ENCODE measurements at regions not wholly inside any gene's neighbourhood (a gene's known extent, or its start where the extent isn't known, plus 50 kb on each side); places are given as distances from the start of the nearest gene placed in this dataset.

DNA sequence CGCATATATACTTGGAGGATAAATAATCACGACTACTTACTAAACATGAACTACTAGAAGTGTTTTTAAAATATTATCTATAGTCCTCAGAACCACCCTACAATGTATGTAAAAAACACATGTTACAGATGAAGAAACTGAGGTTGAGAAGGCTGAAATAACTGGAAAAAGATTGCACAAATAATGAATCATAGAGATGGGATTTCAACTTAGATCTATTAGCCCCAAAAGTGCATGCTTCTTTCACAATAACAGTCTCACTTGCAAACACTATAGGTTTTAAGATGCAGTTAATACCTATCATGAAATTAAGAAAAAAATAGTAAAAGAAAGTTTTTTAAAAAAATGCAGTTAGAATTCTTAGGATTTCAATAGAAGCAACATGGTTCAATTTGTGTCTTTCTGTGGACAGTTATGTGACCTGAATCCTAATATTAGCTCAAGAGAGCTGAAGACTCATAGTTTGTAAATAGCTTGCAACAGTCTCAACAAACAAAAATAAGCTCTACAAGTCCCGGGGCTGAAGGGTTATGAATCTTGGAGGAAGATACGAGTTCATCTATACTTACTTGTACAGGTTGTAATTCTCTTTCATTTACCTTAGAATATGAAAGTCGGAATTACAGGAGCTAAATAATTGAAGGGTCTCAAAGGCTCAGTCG is 58.6 kb upstream of the NTPCR start:
- no peak for DNase-seq (ENCODE audit: low spot score)

DNA sequence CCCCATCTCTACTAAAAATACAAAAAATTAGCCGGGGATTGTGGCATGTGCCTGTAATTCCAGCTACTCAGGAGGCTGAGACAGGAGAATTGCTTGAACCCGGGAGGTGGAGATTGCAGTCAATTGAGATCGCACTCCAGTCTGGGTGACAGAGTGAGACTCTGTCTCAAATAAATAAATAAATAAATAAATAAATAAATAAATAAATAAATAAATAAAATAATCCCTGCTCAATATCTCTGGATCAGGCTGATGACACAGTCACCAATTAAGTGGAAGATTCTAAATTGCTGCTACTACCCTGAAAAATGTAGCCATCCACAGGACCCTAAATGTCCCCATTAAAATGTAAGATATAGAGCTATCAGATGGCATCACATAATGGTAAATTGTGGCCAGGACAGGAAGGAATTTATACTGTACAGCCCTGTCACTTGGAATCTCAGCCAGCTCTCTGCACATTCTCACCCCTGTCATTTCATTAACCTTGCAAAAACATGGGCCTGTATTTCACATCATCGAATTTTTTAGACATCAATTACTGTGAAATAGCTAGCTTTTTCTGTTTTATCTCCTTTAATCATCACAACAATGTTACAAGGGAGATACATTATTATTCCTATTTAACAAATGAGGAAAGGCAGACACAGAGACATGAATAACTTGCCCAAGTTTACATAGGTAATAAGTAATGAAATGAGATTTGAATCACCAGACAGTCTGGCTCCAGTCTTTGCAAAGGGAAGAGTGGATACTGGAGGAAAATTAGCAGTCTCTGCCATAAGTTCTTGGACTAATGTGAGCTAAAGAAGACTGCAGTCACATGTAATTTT is 56.7 kb upstream of the NTPCR start:
- DNase-seq (ENCODE audit: low spot score), result no peak

DNA sequence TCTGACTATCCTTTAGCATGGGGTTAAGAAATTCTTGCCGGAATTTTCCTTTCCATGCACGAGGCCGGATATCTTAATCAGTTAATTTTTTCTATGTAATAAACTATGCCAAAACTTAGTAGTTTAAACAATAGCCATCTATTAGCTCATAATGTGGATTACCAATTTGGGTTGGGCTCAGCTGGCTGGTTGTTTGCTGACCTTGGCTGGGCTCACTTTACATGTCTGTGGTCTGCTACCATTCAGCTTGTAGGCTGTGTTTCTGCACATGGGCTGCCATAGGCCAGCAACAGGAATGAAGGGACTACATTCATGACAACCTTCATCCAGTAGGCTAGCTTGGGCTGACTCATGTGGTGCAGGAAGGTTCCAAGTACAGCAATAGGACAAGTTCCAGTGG is 56.0 kb upstream of the NTPCR start:
- DNase-seq (ENCODE audit: low spot score), result no peak

DNA sequence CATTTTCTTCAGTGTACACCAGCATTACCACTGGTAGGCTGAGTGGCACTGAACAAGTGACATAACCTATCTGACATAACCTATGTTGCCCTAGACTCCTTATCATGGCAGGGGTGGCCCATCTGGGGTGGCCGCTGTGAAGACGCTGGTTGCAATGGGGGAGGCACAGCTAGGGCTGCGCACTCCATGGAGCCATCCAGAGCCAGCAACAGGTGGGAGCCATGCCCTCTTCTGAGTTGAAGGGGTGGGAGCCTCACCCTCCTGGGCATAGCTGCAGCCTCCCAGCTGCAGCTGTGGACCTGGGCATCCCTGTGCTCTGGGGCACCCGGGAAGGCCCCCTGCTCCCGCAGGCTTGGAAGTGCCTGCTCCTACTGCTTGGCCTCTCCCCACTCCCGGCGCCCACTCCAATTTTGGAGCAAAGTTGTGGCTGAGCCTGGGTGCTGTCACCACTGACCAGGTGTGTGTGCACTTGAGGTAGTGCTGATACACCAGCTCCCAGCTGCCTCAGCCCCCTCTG is 52.4 kb upstream of the NTPCR start:
- DNase-seq (ENCODE audit: low spot score), result no peak

DNA sequence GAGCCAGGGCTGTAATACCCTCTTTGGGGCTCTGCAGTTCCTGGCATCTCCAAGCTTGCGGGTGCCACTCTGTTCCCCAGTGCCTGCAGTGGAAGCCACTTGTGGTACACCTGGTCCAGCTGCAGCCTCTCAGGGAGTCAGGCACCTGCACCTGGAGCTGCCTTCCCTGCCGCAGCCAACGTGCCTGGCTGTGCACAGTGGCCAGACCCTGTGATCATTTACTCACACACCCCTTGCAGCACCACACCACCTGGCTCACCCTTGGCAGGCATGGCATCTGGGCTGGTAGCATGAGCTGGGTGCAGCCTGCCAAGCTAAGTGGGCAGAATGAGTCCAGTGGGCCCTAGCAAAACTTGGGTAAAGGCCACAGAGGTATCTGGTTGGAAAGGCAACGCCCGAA is 51.1 kb upstream of the NTPCR start:
- no peak for DNase-seq (ENCODE audit: low spot score)

DNA sequence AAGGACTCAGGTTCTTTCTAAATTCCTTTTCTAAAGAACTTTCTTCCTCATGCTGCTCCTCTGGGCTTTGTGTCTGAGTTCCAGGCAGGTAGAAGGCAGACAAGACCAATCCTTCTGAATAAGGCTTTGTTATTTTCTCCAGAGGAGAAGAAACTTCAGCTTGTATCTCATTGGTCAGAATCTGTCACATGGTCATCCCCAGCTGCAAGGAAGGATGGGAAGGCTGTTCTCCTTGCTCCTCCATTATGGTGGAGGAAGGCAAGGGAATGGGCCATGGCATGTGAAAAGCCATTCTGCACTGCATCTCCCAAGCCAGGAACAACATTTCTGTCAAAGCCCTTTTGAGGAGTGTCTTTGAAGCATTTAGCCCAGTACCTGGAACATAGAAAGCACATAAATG is 50.6 kb upstream of the NTPCR start:
- no peak for DNase-seq (ENCODE audit: low spot score)

Data from GM03348 (cell line).